Renal cortex interstitium (tissue), 11 donors: ENCODE measurements at regions not wholly inside any gene's neighbourhood (a gene's known extent, or its start where the extent isn't known, plus 50 kb on each side); places are given as distances from the start of the nearest gene placed in this dataset.
"Not testable (repeated sequence)": the region's sequence is repeated elsewhere in the genome, so short reads cannot be mapped to it uniquely, and the experiment has no call there.

Experiments used
- DNase-seq, 11 donors: peaks; one replicate each; pipeline ENCODE4 v3.0.0-alpha.2; 2013; ENCODE audit warnings: low read depth in 9 of 11, low spot score in 4 of 11; ENCODE audit errors: extremely low read depth in 1 of 11

DNA sequence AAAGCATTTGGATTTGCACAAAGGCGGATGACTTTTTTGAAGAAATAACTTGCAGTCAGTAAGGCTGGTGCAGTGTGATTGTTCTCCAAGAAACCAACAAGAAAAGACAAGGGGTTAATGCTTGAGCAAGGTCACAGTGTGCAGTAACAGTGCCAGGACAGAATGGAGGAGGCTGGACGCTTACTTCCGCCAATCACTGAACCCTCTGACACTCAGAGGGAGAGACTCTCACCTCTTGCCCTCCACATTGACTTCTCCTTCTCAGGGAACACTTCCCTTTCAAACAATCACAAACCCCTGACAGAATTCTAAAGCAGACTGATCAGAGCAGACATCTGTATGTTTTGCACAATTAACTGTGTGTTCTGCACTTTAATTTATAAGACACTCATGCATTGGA, 228.4 kb downstream of the BLID start:
- DNase-seq, result no peak

DNA sequence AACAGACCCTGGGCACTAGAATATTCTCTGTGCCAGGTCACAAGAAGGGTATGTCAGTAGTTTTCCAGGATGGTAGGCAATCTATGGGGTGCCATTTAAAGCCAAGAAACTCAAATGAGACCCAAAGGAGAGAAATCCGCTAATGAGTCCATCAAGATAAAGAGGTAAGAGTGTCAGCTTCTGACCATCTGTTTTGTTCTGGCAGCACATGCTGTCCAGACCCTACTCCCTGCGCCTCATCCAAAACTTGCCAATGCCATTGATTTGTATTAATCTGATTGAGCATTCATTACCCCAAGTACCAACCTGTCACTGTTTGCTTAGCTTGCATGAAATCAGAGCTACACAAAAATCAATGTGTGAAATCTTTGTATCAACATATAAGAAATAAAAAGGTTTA, 229.0 kb downstream of the BLID start:
- no peak for DNase-seq

DNA sequence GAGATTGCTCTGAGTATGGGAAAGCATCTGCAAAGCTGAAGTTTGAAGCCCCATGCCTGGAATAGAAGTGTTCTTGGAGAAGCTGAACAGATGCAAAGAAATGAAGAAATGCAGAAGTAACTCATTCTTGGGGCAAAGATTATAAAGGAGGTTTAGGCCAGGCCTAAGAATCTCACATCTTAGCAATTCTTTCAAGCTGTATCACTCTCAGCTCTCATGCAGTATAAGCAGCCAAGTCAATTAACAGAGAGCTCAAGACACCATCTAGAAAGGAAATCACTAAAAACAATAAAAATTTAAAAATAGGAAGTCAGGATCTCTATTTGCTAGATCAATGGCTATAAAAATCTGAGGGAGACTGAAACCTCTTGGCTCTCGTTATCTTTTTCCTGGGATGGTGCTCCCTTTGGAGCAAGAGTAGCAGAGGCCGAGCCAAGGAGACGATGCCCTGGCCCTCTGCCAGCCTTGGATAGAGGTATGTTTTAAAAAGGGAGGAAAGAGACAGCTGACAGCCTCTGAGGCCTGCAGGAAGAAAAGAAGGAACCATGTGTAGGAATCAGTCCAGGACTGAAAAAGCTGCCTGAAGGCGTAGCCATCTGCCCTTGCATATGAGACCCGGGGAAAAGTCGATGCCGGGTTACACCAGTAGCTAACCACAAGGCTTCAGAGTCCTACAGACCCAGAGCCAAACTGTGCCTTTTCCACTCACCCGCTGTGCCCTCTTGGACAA, 229.8 kb downstream of the BLID start:
- DNase-seq, result no peak

DNA sequence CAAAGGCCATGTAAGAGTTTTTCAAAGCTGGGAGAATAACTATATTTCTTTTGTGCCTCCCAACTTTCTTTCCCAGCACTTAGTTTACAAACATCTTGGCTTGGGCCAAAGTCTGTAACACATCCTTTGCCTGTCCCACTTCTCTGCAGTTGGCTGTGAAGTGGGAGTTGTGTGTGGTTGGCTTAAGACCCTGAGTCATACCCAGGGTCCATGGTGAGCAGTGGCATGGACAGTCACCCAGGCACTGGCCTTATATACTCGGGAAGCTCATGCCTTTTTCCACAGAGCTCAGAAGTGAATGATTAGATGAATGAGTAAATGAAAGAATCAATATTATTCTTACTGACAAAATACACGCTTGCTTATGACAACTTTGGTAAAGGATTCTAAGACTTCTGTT, 231.4 kb downstream of the BLID start:
- DNase-seq, result no peak

DNA sequence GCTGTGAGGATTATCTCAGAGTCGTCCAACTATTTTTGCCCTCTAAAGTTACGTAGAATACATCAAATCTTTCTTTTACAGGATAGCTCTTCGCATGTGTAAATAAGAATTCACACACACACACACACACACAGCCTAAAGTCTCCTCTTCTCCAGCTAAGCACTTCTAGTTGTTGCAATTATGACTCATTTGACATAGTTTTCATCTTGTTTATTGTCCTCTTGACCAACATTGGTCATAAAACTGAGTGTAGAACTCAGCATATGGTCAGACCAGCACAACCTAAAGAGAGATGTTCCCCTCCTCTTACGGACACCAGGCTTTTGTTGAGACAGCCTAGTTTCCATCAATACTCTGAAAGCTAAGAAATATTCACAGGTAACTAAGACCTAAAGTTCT, 234.2 kb downstream of the BLID start:
- no peak for DNase-seq

DNA sequence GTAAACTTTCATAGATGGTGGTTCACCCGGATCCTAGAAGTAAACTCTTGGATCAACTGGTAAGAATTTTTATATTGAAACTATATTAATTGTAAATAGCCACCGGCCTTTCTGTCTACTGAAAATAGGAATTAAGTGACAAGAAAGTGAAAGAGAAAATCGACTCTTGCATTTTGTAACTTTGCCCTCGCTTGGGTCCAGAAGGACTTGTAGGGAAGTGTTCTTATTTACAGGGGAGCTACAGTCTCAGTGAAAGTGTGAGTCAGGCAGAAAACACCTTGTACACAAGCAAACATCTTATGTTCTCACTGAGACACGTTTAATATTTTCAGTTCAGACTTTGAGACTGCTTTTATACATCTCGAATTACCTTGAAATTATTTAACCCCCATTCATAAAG, 238.9 kb downstream of the BLID start:
- DNase-seq, result no peak

DNA sequence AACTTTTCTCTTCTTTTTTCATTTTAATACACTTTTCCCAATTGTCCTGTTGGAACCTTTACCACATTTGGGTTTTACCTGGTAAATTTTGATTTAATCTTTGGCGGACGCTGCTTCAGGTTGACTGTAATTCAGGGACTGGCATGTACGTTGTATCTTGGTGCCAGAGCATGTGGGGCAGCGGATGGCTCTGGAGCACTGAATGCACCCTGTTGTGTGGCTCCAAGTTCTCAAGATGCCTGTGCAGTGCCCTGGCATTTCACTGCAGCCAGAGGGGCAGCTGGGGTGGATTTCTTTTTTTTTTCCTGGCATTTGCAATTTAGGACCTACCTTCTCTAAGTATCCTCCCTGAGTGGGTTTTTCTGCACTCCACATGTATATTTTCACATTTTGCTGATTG, 242.2 kb downstream of the BLID start:
- DNase-seq, result no peak

DNA sequence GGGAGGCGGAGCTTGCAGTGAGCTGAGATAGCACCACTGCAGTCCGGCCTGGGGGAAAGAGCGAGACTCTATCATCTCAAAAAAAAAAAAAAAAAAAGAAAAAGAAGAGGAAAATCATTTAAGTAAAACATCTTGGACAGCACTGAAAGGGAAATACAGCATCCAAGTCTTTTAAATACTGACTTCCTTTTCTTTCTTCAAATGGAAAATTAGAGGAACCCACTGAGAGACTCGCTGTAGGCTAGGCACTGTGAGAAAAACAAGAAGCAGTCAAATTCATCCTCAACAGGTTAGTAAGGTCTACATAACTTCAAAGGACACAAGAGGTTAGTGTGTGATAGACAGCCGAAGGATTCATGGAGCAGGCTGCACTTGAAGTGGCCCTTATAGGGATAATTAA, 243.7 kb downstream of the BLID start:
- no peak for DNase-seq

DNA sequence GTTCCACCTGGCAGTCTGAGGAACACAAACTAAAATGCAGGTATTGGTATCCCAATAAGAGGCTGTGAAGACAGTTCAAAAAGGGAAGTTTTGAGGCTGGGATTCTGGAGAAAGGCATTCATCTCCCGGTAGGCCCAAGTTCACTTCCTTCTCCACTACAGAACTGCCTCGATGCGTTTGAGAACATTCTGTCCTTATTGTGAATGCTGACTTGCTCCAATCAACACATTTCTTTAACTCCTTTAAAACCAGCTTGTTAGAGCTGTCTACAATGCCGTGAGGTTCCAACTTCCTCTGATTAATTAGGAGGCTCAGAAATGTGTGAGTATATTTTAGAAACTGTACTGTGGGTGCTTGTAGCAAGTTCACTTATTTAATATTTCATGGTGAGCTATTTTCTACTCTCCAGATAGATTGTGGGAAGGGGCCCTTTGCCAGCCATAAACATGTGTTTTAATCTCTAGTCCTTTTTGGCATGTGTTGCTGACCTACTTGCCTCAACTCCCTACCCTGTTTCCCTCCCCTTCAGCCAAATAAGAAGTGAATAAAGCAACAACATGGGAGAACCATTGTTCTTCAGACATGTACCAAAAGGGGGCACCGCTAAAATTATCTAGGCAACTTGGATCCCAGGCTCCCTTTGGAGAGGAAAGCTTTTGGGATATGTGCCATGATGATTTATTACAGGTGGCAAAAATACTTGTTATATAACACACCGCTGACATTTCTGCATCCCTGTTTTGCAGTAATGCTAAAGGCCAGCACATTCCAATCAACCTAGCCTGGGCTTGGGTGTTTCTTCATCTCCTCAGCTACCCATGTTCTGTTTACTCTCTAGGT, 245.6 kb downstream of the BLID start:
- no peak for DNase-seq

DNA sequence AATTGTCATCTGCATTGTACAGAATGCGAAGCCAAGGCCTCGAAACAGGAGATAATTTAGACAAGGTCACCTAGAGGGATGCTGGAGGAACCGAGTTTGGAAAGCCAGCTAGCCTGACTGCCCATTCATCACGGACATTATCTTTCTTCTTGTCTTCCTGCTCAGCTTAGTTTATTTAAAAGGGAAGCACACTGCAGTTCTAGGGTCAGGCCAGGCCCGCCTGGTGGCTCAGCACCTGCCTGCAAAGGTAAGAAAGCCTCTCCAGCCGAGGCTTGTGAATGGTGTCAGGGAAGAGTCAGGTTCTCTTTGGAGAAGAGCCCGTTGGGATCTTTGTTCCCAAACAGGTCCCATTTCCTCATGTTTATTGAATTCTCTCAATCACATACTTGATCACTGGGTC, 246.5 kb downstream of the BLID start:
- DNase-seq, result no peak

DNA sequence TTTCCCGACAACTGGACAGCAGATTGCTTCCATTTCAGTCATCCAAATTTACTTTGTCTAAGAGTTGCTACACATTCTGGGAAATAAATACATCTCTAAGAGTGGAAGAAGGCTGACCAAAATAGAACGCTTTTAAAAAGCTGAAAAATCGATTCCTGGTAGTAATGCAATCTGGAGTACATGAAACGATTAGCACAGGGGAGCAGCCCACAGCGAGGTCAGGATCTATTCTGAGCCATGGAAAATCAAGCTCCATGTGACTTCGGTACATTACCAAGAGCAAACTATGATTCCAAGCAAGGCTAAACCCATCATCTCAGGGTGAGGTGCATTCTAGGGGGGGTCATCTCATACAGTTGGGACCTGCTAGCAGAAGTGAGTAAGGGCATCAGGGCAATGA, 249.3 kb downstream of the BLID start:
- no peak for DNase-seq

DNA sequence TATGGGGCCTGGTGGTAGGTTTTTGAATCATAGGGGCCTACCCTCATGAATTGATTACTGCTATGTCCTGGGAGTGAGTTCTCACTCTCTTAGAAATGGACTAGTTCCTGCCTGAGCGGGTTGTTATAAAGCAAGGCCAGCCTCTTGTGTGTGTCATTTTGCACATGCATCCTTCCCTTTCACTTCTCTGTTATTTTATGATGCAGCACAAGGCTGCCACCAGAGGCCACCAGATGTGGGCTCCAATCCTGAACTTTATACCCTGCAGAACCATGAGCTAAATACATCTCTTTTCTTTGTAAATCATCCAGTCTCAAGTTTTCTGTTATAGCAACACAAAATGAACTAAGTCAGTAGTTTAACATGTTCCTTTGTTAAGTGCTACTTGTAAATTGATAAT, 251.4 kb downstream of the BLID start:
- DNase-seq, result no peak

DNA sequence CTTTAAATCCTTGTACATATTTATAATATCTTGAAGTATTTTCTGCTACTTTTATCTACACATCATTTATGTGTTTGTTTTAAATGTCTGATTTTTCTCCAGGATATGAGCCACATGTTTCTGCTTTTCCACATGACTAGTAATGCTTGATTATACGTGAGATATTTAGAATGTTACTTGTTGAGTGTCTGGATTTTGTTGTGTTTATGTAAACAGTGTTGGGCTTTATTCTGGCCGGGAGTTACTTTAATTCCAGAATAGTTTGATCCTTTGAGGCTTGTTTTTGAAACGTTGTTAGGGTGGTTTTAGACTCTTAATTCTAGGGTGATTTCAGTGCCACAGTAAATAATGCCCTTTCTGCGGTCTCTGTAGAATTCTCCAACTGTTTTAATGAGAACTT, 252.9 kb downstream of the BLID start:
- DNase-seq, result no peak

DNA sequence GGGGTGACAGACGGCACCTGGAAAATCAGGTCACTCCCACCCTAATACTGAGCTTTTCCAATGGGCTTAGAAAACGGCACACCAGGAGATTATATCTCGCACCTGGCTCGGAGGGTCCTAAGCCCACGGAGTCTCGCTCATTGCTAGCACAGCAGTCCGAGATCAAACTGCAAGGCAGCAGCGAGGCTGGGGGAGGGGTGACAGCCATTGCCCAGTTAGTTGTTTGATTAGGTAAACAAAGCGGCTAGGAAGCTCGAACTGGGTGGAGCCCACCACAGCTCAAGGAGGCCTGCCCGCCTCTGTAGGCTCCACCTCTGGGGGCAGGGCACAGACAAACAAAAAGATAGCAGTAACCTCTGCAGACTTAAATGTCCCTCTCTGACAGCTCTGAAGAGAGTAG, 260.9 kb downstream of the BLID start:
- DNase-seq, result not testable (repeated sequence)

DNA sequence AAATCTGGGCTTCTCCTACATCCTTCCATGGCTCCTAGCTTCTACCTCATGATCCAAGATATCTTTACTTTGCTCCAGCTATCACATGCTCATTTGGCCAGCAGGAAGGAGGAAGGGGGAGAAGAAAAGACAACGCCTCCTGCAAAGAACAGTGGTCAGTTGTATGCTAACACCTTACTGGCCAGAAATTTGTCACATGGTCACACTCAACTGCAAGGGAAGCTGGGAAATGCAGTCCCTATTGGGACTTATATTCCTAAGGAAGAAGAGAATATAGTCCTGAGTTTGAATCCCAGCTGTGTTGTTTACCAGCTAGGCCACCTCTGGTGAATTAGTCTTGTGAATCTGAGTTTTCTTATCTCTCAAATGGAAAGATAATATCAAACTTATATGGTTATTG, 272.0 kb downstream of the BLID start:
- no peak for DNase-seq

DNA sequence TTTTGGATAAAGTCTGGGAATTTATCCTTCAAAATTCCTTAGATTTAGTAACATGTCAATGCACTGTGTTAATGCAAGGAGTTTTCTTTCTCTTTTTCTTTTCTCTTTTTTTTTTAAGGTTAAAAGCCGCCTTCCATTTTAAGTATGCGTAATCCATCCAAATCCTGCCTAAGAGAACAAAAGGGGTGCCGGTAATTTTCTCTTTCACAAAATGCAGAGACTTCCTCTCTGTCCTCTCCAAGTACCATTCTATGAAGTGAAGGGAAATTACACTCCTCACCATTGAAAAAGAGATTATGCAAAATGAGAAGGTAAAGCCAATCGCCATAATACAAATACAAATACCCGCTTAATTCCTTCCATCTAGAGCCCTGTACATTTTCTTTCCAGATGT, 273.8 kb downstream of the BLID start:
- DNase-seq, result no peak

DNA sequence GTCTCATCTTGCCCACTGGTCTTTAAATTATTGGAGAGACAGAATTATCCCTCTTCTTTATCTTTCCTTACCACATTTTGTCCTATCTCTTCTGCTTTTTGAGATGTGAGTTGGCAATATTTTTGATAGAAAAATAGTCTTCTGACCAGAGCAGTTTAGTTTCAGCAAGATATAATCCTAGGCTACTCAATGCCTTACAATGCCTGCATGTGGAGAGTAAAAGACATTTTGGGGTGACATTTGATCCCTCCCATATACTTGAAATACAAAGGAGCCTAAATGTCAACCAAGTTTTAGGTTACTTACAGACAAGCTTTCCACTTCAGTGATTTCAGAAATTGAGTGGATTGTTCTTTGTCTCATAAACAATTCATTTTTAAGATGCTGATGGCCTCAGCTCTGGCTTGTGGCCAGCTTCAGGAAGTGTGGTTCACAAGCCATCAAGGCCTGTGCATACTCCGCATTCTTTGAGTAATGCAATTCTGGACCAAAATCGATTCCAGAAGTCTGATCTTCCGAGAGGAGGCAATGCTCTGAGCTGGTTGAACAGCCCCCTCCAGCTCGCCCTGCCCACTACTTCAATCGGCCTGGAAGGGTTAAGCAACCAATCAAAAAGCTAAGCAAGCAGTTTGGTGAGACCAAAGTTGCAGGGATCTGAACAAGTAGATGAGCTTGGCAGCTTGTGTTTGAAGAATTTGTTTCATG, 274.4 kb downstream of the BLID start:
- DNase-seq, result peak in 2 of 11 donors; percentile 2 to 10

DNA sequence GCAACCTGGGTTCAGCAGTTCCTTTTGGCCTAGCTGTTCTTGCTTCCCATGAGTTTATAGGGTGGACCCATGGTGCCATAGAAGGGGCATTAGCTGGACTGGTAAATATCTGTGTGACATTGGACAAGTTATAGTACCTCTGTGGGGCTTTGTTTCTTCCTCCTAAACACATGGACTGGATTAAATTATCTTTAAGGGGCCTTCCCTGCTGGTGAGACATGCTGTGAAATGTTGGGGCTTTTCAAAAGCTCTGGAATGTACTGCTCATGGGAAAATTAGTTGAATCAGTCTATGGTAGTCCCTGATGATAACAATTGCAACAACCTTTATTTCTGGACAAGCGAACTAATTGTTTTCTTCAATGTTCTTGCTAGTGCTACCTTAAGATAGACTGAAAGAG, 276.2 kb downstream of the BLID start:
- no peak for DNase-seq

DNA sequence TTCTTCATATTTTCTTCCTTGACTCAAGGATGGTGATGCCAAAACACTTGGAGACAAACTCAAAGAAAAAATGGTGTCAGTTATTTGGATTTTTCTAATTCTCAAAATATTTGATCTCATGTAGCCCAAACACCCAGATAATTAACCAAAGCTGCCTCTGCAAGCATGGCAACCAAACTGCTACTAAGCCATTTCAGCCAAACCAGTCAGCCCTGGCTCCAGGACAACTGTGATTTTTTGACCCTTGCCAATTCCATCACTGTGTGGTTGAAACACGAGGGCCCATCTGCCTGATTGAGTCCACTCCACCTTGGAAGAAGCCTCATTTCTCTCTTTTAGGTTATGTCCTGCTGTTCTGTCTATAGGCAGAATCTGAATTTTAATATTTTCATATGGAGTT, 277.4 kb downstream of the BLID start:
- no peak for DNase-seq

DNA sequence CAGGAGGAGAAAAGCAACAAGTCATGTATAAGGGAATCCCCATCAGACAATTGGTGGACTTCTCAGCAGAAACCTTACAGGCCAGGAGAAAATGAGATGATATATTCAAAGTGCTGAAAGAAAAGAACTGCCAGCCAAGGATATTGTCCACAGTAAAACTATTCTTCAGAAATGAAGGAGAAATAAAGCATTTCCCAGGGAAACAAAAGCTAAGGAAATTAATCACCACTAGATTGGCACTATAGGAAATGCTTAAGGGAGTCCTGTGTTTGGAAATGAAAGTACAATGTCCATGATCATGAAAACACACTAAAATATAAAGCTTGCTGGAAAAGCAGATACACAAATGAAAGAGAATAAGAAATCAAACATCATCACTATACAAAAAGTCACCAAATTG, 282.0 kb downstream of the BLID start:
- no peak for DNase-seq
